IMR-90 (cell line): ENCODE measurements at regions not wholly inside any gene's neighbourhood (a gene's known extent, or its start where the extent isn't known, plus 50 kb on each side); places are given as distances from the start of the nearest gene placed in this dataset.

Source experiments
- ATAC-seq: fragments of 200-7000 bp; cut with Tn5 transposase; 2 replicates; pipeline ENCODE4 v1.9.1; 2020; ENCODE audit warnings: low read depth, mild to moderate bottlenecking, moderate library complexity
- BruUV-seq: library from RNA; stranded (reverse); fragments of 400-500 nt; replicated peaks from 2 replicates; lab custom pipeline; 2021; lab: Mats Ljungman, UMichigan
- CTCF ChIA-PET: fragments of 300-600 bp; formaldehyde crosslinking; extraction: SDS; loops from one replicate; lab custom pipeline; 2021; ENCODE audit warnings: antibody characterized with exemption; lab: Yijun Ruan, JAX
- POLR2A ChIA-PET: fragments of 300-600 bp; sonication (Branson Sonifier 250); formaldehyde crosslinking; loops from one replicate; lab custom pipeline; 2022; ENCODE audit warnings: antibody characterized with exemption; ENCODE audit not compliant: unreplicated experiment; lab: Charles Lee
- DNase-seq: peaks from one replicate; pipeline ENCODE4 v3.0.0; 2013
- H2AFZ ChIP-seq: replicated peaks from 2 replicates; pipeline ENCODE3; 2013; ENCODE audit warnings: low read length, mild to moderate bottlenecking; ENCODE audit not compliant: poor library complexity
- H2AK5ac ChIP-seq: 2 replicates; pipeline ENCODE4 v1.6.1; 2013; ENCODE audit warnings: low read depth, low read length, inconsistent platforms
- H2AK9ac ChIP-seq: replicated peaks from 2 replicates; pipeline ENCODE3; 2013; ENCODE audit warnings: mild to moderate bottlenecking, low read depth, low read length, moderate library complexity; ENCODE audit not compliant: poor library complexity
- H2BK120ac ChIP-seq: 2 replicates; pipeline ENCODE4 v1.6.1; 2013; ENCODE audit warnings: low read depth, low read length, inconsistent platforms
- H2BK15ac ChIP-seq: 3 replicates; pipeline ENCODE4 v1.6.1; 2013; ENCODE audit warnings: low read depth, low read length, inconsistent platforms
- H2BK20ac ChIP-seq: 2 replicates; pipeline ENCODE4 v1.6.1; 2013; ENCODE audit warnings: low read depth, mild to moderate bottlenecking, inconsistent platforms, low read length, moderate library complexity
- H2BK5ac ChIP-seq: 2 replicates; pipeline ENCODE4 v1.6.1; 2013; ENCODE audit warnings: mild to moderate bottlenecking, low read depth, low read length, inconsistent platforms; ENCODE audit not compliant: poor library complexity, severe bottlenecking
- H3K14ac ChIP-seq: replicated peaks from 2 replicates; pipeline ENCODE4 v1.6.1; 2013; ENCODE audit warnings: low read depth, low read length, inconsistent platforms
- H3K18ac ChIP-seq: 2 replicates; pipeline ENCODE4 v1.6.1; 2013; ENCODE audit warnings: low read depth, low read length, control low read depth
- H3K23ac ChIP-seq: 2 replicates; pipeline ENCODE4 v1.6.1; 2013; ENCODE audit warnings: low read depth, low read length, inconsistent platforms
- H3K27ac ChIP-seq: 2 replicates; pipeline ENCODE4 v1.5.1; 2013; ENCODE audit warnings: mild to moderate bottlenecking, control low read depth, low read length; ENCODE audit not compliant: insufficient read depth
- H3K27me3 ChIP-seq: 2 replicates; pipeline ENCODE4 v1.6.1; 2013; ENCODE audit warnings: low read length; ENCODE audit not compliant: control insufficient read depth, insufficient read depth
- H3K36me3 ChIP-seq: 2 replicates; pipeline ENCODE4 v1.6.1; 2013; ENCODE audit warnings: low read length, mixed read lengths; ENCODE audit not compliant: control insufficient read depth, insufficient read depth
- H3K4ac ChIP-seq: 2 replicates; pipeline ENCODE4 v1.6.1; 2013; ENCODE audit warnings: low read depth, low read length, inconsistent platforms
- H3K4me1 ChIP-seq: 2 replicates; pipeline ENCODE4 v1.6.1; 2013; ENCODE audit warnings: low read length, mixed read lengths; ENCODE audit not compliant: control insufficient read depth, insufficient read depth
- H3K4me2 ChIP-seq: 2 replicates; pipeline ENCODE4 v1.6.1; 2013; ENCODE audit warnings: low read depth, mild to moderate bottlenecking, control low read depth, low read length, moderate library complexity
- H3K4me3 ChIP-seq: 2 replicates; pipeline ENCODE4 v1.5.1; 2013; ENCODE audit warnings: low read depth, mild to moderate bottlenecking, control low read depth, low read length, moderate library complexity; ENCODE audit not compliant: insufficient read depth
- H3K56ac ChIP-seq: 2 replicates; pipeline ENCODE4 v1.6.1; 2013; ENCODE audit warnings: low read length, inconsistent platforms; ENCODE audit not compliant: insufficient read depth; ENCODE audit errors: extremely low read depth
- H3K79me1 ChIP-seq, 2 experiments: 2 replicates each; pipeline ENCODE4 v1.6.1; 2013; ENCODE audit warnings: low read length in 2 of 2, inconsistent platforms in 1 of 2, low read depth in 1 of 2
- H3K9ac ChIP-seq: 2 replicates; pipeline ENCODE4 v1.6.1; 2013; ENCODE audit warnings: low read depth, low read length, control low read depth
- H3K9me1 ChIP-seq: 2 replicates; pipeline ENCODE4 v1.6.1; 2013; ENCODE audit warnings: low read length, inconsistent platforms; ENCODE audit not compliant: insufficient read depth
- H3K9me3 ChIP-seq: 2 replicates; pipeline ENCODE4 v1.6.1; 2013; ENCODE audit warnings: low read length; ENCODE audit not compliant: control insufficient read depth, insufficient read depth
- H4K20me1 ChIP-seq: 2 replicates; pipeline ENCODE4 v1.6.1; 2013; ENCODE audit warnings: low read length, inconsistent platforms; ENCODE audit not compliant: insufficient read depth
- H4K5ac ChIP-seq: 2 replicates; pipeline ENCODE4 v1.6.1; 2013; ENCODE audit warnings: mild to moderate bottlenecking, low read depth, low read length, control low read depth
- H4K8ac ChIP-seq, 2 experiments: 2 replicates each; pipeline ENCODE4 v1.6.1; 2013; ENCODE audit warnings: low read depth in 2 of 2, low read length in 2 of 2, control low read depth in 1 of 2, inconsistent platforms in 1 of 2
- H4K91ac ChIP-seq: 2 replicates; pipeline ENCODE4 v1.6.1; 2013; ENCODE audit warnings: low read depth, low read length, inconsistent platforms; ENCODE audit not compliant: insufficient read depth
- CHD1 ChIP-seq: IDR thresholded peaks from 2 replicates; pipeline ENCODE4 v1.6.1; 2012; ENCODE audit warnings: low read depth, low read length, improper control_type of control experiment
- FOS ChIP-seq: fragments of 150-350 bp; IDR thresholded peaks from 2 replicates; pipeline ENCODE4 v1.6.1; 2016; ENCODE audit warnings: low read depth, low read length
- MAZ ChIP-seq: IDR thresholded peaks from 2 replicates; pipeline ENCODE4 v1.6.1; 2012; ENCODE audit warnings: low read depth, mild to moderate bottlenecking, low read length, improper control_type of control experiment, moderate library complexity, borderline replicate concordance
- NFE2L2 ChIP-seq: fragments of 150-350 bp; IDR thresholded peaks from 2 replicates; pipeline ENCODE4 v1.6.1; 2016; ENCODE audit warnings: low read depth, mild to moderate bottlenecking, low read length
- POLR2A ChIP-seq: IDR thresholded peaks from 2 replicates; pipeline ENCODE4 v1.6.1; 2012; ENCODE audit warnings: mild to moderate bottlenecking, low read depth, low read length
- RAD21 ChIP-seq: IDR thresholded peaks from 2 replicates; pipeline ENCODE4 v1.6.1; 2012; ENCODE audit warnings: low read length, improper control_type of control experiment
- RCOR1 ChIP-seq: IDR thresholded peaks from 2 replicates; pipeline ENCODE4 v1.6.1; 2012; ENCODE audit warnings: mild to moderate bottlenecking, low read length, improper control_type of control experiment; ENCODE audit not compliant: insufficient replicate concordance
- WGBS, 2 experiments: methylation state at CpG; one replicate each; pipeline versions ENCODE4 v1.1.5 to v1.1.7; 2013; ENCODE audit warnings: missing lambda C conversion rate in 2 of 2; ENCODE audit not compliant: insufficient read length in 1 of 2; ENCODE audit errors: extremely low coverage in 2 of 2; 5-methylcytosine and 5-hydroxymethylcytosine counted together
- dilution Hi-C: fragments of 300-500 bp; cut with HindIII; formaldehyde crosslinking; loops from one replicate; pipeline ENCODE4 v1.14.3; 2018; ENCODE audit warnings: low sequenced_read_pairs; ENCODE audit not compliant: unreplicated experiment
- in situ Hi-C: fragments of 300-500 bp; cut with MboI; formaldehyde crosslinking; loops from 3 replicates; pipeline ENCODE4 v1.14.3; 2019; ENCODE audit warnings: low sequenced_read_pairs, inconsistent platforms, mixed read lengths
- intact Hi-C: fragments of 100-400 bp; cut with micrococcal nuclease; formaldehyde crosslinking; loops from 2 replicates; pipeline ENCODE4 v1.10.0; 2022
- TF ChIP-seq, protein P1 (sequence below): conservative IDR thresholded peaks from 2 replicates; pipeline ENCODE4 v1.5.1; 2012; ENCODE audit warnings: mild to moderate bottlenecking, low read depth, low read length, improper control_type of control experiment
- TF ChIP-seq, protein P2 (sequence below): fragments of 150-350 bp; IDR thresholded peaks from 2 replicates; pipeline ENCODE4 v1.6.1; 2016; ENCODE audit warnings: low read depth, mild to moderate bottlenecking, low read length, moderate library complexity, borderline replicate concordance

DNA sequence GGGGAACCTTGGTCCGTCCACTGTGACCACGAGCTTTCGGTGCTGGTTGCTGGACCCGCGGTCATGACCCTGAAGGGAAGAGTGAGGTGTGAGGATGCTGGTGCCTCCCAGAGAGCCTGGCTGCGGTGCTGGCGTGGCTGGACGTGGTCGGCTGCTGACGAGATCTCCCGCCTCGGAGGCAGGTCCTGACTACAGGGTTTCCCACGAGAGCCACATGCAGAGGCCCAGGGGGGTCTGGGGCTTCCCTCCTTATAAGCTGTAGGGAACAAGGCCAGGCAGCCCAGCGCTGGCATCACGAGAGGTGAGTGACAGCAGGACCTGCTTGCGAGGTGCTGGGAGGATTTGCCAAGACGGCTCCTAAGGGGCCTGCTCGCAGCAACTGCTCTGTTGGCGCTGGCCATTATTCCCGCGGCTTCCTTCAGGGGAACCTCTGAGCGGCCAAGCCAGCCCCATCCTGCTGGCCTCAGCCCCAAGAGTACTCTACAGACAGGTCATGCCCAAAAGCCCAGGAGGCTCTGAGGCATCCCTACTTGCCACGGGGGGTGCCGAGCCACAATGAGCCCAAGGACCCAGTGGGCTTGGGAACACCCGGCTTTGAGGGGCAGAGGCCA is 134.8 kb downstream of the FOXL1 start:
- TF ChIP-seq MAZ (no peak), CHD1 (no peak), POLR2A (no peak), RAD21 (no peak), RCOR1 (no peak), NFE2L2 (no peak), FOS (no peak)
- TF ChIP-seq, protein P1, sequence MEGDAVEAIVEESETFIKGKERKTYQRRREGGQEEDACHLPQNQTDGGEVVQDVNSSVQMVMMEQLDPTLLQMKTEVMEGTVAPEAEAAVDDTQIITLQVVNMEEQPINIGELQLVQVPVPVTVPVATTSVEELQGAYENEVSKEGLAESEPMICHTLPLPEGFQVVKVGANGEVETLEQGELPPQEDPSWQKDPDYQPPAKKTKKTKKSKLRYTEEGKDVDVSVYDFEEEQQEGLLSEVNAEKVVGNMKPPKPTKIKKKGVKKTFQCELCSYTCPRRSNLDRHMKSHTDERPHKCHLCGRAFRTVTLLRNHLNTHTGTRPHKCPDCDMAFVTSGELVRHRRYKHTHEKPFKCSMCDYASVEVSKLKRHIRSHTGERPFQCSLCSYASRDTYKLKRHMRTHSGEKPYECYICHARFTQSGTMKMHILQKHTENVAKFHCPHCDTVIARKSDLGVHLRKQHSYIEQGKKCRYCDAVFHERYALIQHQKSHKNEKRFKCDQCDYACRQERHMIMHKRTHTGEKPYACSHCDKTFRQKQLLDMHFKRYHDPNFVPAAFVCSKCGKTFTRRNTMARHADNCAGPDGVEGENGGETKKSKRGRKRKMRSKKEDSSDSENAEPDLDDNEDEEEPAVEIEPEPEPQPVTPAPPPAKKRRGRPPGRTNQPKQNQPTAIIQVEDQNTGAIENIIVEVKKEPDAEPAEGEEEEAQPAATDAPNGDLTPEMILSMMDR = no peak
- TF ChIP-seq, protein P2, sequence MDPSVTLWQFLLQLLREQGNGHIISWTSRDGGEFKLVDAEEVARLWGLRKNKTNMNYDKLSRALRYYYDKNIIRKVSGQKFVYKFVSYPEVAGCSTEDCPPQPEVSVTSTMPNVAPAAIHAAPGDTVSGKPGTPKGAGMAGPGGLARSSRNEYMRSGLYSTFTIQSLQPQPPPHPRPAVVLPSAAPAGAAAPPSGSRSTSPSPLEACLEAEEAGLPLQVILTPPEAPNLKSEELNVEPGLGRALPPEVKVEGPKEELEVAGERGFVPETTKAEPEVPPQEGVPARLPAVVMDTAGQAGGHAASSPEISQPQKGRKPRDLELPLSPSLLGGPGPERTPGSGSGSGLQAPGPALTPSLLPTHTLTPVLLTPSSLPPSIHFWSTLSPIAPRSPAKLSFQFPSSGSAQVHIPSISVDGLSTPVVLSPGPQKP = no peak
- H4K20me1 ChIP-seq = no peaks in the 10 kb centered on the region
- intact Hi-C loops (no loop called here), in situ Hi-C loops (no loop called here), dilution Hi-C loops (no loop called here)
- DNase-seq (no peak), ATAC-seq (no peak)
- no peaks in the 10 kb centered on the region for H3K4me1 ChIP-seq
- H3K9me3 ChIP-seq = peaks cover 5% of the 10 kb centered on the region
- no peak overlapping the region for H2BK20ac ChIP-seq
- H3K9ac ChIP-seq = no peak overlapping the region
- H3K56ac ChIP-seq = no peak overlapping the region
- H2AK5ac ChIP-seq = no peak overlapping the region
- no peak overlapping the region for H3K23ac ChIP-seq
- no peaks in the 10 kb centered on the region for H3K36me3 ChIP-seq
- H3K27ac ChIP-seq = no peak overlapping the region
- BruUV-seq = no TSS peak
- H3K18ac ChIP-seq = no peak overlapping the region
- no peak overlapping the region for H2AK9ac ChIP-seq
- H2BK120ac ChIP-seq = no peak overlapping the region
- ChIA-PET CTCF (no interaction called here), POLR2A (no interaction called here)
- no peak overlapping the region for H3K4me3 ChIP-seq
- no peak overlapping the region for H2BK15ac ChIP-seq
- H3K4ac ChIP-seq = no peak overlapping the region
- no peak overlapping the region for H4K8ac ChIP-seq
- H2AFZ ChIP-seq = no peak overlapping the region
- H4K91ac ChIP-seq = no peak overlapping the region
- no peak overlapping the region for H2BK5ac ChIP-seq
- H3K79me1 ChIP-seq = no peaks in the 10 kb centered on the region
- peaks cover 17% of the 10 kb centered on the region for H3K27me3 ChIP-seq
- WGBS, 2 experiments = 65% methylated on average over 9 of the region's 25 CpGs; no CpG with 5 or more reads in 1 of the 2 experiments
- H3K14ac ChIP-seq = no peak overlapping the region
- peaks cover 6% of the 10 kb centered on the region; the same call in 1 of the 2 replicates for H3K9me1 ChIP-seq
- no peak overlapping the region for H3K4me2 ChIP-seq
- H4K5ac ChIP-seq = no peak overlapping the region
